ENCODE measurements at regions not wholly inside any gene's neighbourhood (a gene's known extent, or its start where the extent isn't known, plus 50 kb on each side); places are given as distances from the start of the nearest gene placed in this dataset.
"Not testable (repeated sequence)": the region's sequence is repeated elsewhere in the genome, so short reads cannot be mapped to it uniquely, and the experiment has no call there.

DNA sequence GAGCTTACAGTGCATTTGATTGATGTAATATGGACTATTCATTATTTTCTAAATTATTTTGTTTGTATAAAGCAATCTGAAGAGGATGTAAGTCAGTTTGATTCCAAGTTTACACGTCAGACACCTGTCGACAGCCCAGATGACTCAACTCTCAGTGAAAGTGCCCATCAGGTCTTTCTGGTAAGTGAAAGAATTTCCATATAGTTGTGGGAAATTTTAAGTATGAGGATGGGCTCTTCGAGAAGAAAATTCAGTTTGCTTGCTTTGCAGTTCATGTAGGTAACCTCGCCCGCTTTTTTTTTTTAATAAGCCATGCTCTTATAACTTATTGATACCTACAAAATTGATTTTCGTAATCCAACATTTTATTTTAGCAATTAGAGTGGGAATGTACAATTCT is 151.6 kb downstream of the CDRT15L2 start:
- not testable (repeated sequence) for TF ChIP-seq RAD21 (IDR thresholded peaks at IDR 0.05; ENCODE audit: low read depth); POLR2A (IDR thresholded peaks at IDR 0.05; ENCODE audit: borderline replicate concordance, extremely low read depth, insufficient read depth, insufficient read length); EZH2phosphoT487 (IDR thresholded peaks at IDR 0.05; ENCODE audit: borderline replicate concordance); ZNF274 (IDR thresholded peaks at IDR 0.05; ENCODE audit: low read depth, low read length); YY1 (IDR thresholded peaks at IDR 0.05; ENCODE audit: extremely low read depth, insufficient replicate concordance, low read depth, low read length); FOSL1 (IDR thresholded peaks at IDR 0.05; ENCODE audit: low read depth); EZH2 (IDR thresholded peaks at IDR 0.05); POLR2AphosphoS5 (IDR thresholded peaks at IDR 0.05; ENCODE audit: low read depth, low read length); EGR1 (IDR thresholded peaks at IDR 0.05; ENCODE audit: low read depth); CEBPB (IDR thresholded peaks at IDR 0.05; ENCODE audit: low read depth); JUND (IDR thresholded peaks at IDR 0.05)
- TF ChIP-seq, protein P1, sequence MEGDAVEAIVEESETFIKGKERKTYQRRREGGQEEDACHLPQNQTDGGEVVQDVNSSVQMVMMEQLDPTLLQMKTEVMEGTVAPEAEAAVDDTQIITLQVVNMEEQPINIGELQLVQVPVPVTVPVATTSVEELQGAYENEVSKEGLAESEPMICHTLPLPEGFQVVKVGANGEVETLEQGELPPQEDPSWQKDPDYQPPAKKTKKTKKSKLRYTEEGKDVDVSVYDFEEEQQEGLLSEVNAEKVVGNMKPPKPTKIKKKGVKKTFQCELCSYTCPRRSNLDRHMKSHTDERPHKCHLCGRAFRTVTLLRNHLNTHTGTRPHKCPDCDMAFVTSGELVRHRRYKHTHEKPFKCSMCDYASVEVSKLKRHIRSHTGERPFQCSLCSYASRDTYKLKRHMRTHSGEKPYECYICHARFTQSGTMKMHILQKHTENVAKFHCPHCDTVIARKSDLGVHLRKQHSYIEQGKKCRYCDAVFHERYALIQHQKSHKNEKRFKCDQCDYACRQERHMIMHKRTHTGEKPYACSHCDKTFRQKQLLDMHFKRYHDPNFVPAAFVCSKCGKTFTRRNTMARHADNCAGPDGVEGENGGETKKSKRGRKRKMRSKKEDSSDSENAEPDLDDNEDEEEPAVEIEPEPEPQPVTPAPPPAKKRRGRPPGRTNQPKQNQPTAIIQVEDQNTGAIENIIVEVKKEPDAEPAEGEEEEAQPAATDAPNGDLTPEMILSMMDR (IDR thresholded peaks at IDR 0.05 in 2 of 3, conservative IDR thresholded peaks at IDR 0.05 in 1 of 3; ENCODE audit: borderline replicate concordance in 1 of 3, insufficient read depth in 1 of 3, low read depth in 2 of 3, low read length in 2 of 3): not testable (repeated sequence)
- TF ChIP-seq, protein P2, sequence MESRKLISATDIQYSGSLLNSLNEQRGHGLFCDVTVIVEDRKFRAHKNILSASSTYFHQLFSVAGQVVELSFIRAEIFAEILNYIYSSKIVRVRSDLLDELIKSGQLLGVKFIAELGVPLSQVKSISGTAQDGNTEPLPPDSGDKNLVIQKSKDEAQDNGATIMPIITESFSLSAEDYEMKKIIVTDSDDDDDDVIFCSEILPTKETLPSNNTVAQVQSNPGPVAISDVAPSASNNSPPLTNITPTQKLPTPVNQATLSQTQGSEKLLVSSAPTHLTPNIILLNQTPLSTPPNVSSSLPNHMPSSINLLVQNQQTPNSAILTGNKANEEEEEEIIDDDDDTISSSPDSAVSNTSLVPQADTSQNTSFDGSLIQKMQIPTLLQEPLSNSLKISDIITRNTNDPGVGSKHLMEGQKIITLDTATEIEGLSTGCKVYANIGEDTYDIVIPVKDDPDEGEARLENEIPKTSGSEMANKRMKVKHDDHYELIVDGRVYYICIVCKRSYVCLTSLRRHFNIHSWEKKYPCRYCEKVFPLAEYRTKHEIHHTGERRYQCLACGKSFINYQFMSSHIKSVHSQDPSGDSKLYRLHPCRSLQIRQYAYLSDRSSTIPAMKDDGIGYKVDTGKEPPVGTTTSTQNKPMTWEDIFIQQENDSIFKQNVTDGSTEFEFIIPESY (IDR thresholded peaks at IDR 0.05; ENCODE audit: extremely low read depth, insufficient replicate concordance, low read length): not testable (repeated sequence)
- TF ChIP-seq, protein P3, sequence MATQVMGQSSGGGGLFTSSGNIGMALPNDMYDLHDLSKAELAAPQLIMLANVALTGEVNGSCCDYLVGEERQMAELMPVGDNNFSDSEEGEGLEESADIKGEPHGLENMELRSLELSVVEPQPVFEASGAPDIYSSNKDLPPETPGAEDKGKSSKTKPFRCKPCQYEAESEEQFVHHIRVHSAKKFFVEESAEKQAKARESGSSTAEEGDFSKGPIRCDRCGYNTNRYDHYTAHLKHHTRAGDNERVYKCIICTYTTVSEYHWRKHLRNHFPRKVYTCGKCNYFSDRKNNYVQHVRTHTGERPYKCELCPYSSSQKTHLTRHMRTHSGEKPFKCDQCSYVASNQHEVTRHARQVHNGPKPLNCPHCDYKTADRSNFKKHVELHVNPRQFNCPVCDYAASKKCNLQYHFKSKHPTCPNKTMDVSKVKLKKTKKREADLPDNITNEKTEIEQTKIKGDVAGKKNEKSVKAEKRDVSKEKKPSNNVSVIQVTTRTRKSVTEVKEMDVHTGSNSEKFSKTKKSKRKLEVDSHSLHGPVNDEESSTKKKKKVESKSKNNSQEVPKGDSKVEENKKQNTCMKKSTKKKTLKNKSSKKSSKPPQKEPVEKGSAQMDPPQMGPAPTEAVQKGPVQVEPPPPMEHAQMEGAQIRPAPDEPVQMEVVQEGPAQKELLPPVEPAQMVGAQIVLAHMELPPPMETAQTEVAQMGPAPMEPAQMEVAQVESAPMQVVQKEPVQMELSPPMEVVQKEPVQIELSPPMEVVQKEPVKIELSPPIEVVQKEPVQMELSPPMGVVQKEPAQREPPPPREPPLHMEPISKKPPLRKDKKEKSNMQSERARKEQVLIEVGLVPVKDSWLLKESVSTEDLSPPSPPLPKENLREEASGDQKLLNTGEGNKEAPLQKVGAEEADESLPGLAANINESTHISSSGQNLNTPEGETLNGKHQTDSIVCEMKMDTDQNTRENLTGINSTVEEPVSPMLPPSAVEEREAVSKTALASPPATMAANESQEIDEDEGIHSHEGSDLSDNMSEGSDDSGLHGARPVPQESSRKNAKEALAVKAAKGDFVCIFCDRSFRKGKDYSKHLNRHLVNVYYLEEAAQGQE (IDR thresholded peaks at IDR 0.05; ENCODE audit: low read depth): not testable (repeated sequence)

All from HCT116 (cell line).